GM18909 (cell line): ENCODE measurements at regions not wholly inside any gene's neighbourhood (a gene's known extent, or its start where the extent isn't known, plus 50 kb on each side); places are given as distances from the start of the nearest gene placed in this dataset.
"Not testable (repeated sequence)": the region's sequence is repeated elsewhere in the genome, so short reads cannot be mapped to it uniquely, and the experiment has no call there.

Experiments used
- ATAC-seq: cut with Tn5 transposase; IDR thresholded peaks from one replicate; pipeline ENCODE4 v1.9.1; 2021; ENCODE audit warnings: mild to moderate bottlenecking; ENCODE audit not compliant: unreplicated experiment, poor library complexity

DNA sequence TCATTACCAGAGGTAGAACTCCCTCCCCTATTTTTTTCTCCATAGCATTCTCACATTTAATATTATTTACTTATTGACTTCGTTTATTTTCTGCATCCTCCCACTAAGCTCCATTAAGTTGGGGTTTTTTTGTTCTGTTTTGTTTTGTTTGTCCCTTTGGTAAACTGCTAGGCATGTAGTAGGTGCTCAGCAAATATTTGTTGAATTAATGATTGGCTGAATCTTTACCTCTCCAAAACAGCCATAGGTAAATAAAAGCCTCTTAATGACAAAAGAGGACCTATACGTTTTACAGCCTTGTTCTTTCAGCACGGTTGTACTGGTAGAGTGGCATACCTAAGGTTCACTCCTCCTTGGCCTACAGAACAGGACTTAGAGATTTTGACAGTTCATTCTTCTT, 52.0 kb downstream of the PRORP start:
- ATAC-seq, result no peak

DNA sequence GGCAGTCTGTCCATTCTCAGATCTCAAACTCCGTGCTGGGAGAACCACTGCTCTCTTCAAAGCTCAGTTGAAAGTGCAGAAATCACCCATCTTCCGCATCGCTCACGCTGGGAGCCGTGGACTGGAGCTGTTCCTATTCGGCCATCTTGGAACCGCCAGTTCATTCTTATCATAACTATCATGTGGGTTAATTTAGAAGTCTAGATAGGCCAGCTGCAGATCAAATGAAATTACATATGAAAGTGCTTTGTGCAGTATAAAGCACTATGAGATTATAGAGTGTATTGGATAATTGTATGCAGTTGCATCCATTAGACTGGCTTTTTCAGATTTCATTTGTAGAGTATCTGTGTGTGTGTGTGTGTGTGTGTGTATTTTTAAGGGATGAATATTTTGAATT, 57.8 kb downstream of the PRORP start:
- ATAC-seq, result no peak

DNA sequence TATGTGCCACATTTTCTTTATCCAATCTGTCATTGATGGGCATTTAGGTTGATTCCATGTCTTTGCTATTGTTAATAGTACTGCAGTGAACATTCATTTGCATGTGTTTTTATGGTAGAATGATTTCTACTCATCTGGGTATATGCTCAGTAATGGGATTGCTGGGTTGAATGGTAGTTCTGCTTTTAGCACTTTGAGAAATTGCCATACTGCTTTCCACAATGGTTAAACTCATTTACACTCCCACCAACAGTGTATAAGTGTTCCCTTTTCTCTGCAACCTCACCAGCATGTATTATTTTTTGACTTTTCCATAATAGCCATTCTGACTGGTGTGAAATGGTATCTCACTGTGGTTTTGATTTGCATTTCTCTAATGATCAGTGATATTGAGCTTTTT, 62.5 kb downstream of the PRORP start:
- not testable (repeated sequence) for ATAC-seq

DNA sequence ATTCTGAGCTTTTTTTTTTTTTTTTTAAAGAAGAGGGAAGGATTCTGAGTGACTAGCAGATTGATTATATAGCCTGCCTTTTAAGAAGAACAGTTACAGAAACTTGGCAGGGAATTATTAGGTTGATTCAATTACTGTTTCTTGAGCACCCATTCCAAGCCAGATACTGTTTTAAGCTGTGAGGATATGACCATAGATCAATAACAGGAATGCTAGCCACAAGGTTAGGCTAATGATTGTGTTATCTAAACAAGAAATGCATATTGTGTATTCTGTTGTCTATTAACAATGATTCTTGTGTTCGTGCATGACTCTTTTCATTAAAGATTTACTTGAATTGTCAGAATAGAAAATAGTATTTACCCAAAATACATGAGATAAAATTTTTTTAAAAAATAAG, 67.1 kb downstream of the PRORP start:
- ATAC-seq, result no peak

DNA sequence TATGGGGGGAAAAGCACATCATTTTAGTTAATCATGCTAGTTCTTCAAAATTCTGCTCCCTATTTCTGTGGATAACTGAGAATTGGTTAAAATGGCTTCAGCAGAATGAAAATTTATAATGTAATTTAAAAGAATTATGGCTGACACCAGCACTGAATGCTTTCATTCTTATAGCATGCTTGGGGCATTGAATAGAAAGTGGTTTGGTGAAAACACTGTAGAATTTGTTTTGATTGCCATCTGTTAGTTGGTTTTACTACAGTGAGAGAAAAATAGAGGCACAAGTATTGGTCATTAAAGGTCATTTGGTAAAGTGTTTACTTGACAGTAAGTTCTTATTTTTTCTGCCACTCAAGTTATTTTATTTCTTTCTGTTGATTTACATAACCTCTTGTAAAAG, 70.8 kb downstream of the PRORP start:
- ATAC-seq, result no peak

DNA sequence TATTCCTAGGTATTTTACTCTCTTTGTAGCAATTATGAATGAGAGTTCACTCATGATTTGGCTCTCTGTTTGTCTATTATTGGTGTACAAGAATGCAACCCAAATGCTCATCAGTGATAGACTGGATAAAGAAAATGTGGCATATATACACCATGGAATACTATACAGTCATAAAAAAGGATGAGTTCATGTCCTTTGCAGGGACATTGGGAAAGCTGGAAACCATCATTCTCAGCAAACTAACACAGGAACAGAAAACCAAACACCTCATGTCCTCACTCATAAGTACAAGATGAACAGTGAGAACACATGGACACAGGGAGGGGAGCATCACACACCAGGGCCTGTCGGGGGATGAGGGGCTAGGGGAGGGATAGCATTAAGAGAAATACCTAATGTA, 71.8 kb downstream of the PRORP start:
- ATAC-seq, result not testable (repeated sequence)

DNA sequence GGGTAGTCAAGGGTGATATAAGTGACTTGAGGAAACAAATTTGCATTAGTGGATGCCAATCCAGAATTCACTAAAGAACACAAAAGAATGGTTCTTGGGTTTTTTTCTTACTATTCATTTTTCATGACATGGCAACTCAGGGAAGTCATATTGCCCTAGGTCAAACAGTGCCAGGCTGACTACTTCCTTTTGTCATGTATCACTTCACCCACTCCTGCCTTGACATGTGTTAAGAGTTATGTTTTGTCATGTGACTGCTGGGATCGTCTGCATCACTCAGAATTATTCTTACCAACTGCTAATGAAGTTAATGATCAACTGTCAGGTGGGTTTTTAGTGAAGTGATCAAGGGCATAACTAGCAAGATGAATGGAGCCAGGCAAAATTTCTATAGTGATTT, 74.2 kb downstream of the PRORP start:
- ATAC-seq, result peak; percentile 59

DNA sequence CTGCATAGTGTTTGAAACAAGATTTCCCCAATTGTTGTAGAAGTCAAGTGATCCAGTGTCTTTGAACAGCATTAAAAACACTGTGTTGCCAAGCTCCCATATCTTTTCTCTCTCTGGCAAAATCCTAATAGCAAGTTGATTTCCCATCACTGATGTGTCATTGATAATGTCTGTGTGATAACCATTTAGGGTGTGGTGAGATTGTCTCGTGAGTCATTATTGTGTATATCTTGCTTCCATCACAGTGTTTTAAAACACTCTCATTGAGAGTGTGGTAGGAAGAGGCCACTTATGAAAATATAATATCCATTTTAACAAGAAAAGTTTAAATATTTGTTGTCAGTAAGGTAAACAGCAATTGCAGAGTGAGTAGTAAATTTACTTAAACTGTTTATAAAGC, 74.7 kb downstream of the PRORP start:
- ATAC-seq, result no peak

DNA sequence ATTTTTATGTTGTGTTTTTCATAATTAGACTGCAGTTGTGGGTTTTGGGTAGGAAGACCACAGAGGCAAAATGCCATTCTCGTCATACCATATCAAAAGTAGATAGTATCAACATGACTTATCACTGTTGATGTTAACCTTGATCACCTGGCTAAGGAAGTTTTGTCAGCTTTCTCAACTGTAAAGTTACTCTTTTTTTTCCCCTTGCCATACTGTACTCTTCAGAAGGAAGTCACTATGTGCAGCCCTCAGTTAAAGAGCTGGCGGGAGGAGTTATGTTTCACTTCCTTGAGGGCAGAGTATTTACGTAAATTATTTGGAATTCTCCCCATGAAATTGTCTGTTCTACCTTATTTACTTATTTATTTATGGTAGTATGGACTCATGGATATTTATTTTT, 78.7 kb downstream of the PRORP start:
- ATAC-seq, result no peak

DNA sequence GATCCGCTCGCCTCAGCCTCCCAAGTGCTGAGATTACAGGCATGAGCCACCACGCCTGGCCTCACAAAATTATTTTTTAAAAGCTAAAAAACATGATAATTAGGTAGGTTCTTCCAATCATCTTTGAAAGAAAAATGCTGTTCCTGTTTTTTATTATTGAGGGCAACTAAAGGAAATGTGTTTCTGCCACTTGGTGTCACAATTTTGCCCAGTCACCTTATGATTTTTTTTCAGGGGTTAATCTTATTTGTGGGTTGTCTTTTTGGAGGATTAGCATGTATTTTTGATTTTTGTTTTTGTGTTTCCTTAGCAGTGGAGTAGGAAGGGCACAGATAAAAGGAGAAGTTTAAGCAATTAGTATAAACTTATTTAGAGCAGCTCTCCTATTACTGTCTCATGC, 79.8 kb downstream of the PRORP start:
- no peak for ATAC-seq

DNA sequence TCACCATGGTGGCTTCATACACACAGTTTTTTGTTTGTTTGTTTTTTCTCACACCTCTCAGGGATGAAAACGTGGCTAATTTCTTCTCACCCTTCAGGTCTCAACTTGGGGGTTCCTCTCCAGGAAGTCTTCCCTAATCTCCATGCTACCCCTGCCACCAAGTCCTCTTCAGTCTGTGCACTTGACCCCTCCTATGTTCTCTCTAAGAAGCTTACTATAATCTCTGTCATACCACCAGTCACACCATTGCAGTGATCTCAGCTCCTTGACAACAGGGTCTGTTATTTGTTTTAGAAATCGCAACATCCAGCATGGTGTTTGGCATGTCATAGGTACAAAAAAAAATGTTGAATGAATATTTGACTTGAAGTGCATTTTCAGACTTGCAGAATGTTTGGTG, 83.4 kb downstream of the PRORP start:
- no peak for ATAC-seq

DNA sequence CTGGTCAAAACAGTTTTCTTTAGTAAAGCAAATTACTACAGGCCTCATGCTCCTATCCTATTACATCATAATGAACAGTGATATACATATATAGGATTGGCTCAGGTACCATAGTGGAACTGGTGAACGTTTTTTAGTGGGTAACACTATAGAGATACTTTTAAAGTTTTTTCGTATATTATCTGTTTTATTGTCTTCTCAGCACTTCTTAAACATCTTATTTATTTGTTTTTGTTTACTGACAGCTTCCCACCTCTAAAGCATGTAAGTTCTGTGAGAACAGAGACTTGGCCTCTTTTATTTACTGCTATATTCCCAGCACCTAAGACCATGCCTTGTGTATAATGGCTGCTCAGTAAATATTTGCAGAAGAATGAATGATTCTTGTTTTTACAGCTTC, 81.1 kb upstream of the PSMA6 start:
- ATAC-seq, result no peak

DNA sequence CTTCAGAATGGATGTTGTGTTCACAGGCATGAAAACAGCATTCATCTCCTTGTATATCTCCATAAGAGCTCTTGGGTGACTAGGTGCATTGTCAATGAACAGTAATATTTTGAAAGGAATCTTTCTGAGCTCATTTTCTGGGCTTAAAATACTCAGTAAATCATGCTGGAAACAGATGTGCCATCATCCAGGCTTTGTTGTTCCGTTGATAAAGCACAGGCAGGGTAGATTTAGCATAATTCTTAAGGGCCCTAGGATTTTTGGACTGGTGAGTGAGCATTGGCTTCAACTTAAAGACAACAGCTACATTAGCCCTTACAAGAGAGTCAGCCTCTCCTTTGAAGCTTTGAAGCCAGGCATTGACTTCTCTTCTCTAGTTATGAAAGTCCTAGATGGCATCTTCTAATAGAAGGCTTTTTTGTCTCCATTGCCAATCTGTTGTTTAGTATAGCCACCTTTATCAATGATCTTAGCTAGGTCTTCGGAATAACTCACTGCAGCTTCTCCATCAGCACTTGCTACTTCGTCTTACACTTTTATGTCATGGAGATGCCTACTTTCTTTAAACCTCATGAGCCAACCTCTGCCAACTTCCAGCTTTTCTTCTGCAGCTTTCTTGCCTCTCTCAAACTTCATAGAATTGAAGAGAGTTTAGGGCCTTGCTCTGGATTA, 79.6 kb upstream of the PSMA6 start:
- no peak for ATAC-seq

DNA sequence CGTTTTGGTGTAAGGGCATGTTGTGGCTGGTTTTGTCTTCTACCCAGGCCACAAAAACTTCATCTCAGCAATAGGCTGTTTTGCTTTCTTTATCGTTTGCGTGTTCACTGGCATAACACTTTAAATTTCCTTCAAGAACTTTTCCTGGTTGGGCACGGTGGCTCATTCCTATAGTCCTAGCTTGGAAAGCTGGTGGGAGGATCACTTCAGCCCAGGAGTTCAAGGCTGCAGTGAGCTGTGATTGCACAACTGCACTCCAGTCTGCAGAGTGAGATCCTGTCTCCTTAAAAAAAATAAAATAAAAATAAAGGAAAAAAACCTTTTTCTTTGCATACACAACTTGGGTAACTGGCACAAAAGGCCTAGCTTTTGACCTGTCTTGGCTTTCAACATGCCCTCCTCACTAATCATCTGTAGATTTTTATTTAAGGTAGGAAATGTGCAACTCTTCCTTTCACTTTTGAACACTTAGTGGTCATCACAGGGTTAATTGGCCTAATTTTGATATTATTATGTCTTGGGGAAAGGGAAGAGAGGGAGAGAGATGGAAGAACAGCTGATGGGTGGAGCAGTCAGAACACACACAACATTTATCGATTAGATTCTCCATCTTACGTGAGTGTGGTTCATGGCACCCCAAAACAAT, 78.9 kb upstream of the PSMA6 start:
- no peak for ATAC-seq

DNA sequence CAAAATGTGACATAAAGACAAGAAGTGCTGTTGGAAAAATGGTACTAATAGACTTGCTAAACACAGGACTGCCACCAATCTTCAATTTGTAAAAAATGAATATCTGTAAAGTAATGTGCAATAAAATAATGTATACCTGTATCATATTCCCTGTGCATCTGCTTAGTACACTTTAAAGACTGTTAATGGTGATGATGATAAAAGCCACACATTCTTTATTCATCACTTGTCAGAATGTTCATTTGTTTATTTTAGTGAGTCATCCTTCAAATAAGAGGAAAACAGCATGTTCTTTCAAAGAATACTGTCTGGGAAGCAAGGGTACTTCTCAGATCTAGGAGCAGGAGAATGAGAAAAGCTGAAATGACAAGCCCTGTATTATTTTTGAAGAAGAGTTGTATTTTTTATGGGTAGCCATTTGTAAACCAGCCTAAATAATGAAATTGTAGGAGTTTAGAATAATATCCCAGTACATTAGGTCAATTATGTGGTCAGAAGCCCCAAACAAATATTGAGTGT, 78.3 kb upstream of the PSMA6 start:
- no peak for ATAC-seq

DNA sequence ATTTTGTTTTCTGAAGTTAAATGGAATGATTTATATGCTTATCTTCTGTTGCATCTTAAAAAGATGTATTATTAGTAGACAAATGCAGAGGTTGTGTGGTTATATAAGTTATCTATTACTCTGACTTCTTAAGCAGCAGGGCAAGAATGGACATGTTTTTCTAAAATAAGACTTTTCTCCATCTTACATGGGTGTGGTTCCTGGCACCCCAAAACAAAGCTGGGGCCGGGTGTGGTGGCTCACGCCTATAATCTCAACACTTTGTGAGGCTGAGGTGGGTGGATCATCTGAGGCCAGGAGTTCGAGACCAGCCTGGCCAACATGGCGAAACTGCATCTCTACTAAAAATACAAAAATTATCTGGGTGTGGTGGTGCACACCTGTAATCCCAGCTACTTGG, 77.8 kb upstream of the PSMA6 start:
- ATAC-seq, result not testable (repeated sequence)

DNA sequence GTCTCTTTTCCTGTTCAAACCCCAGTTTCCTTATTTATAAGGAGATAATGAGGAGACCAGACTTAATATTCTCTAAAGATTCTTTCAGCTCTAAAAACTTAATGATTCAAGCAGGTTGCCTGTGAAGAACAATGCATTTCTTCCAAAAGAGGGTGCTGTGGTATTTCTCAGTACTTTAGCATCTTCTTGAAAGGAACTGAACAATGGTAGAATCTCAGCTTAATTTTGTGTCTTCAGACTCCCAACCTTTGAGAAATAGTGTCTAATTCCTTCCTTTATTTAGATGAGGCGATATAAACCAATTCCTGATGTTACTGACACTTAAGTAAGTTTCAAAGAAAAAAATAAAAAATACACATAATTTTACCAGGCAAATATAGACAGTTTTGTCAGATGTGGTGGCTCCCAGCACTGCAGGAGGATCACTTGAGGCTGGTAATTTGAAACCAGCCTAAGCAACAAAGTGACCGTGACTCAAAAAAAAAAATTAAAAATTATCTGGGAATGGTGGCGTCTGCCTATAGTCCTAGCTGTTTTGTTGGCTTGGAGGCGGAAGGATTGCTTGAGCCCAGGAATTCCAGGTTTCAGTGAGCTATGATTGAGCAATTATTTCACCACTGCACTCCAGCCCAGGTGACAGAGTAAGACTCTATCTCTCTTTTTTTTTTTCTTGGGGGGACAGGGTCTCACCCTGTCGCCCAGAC, 76.9 kb upstream of the PSMA6 start:
- ATAC-seq, result no peak

DNA sequence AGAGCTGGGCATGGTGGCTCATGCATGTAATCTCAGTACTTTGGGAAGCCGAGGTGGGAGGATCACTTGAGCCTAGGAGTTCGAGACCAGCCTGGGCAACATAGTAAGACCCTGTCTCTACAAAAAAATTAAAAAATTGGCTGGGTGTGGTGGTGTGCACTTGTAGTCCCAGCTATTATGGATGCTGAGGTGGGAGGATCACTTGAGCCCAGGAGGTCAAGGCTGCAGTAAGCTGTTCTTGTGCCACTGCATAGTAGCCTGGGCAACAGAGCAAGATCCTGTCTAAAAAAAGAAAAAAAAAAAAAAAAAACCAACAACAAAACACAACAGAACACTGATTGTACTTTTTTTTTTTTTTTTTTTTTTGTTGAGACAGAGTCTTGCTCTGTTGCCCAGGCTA, 74.0 kb upstream of the PSMA6 start:
- not testable (repeated sequence) for ATAC-seq

DNA sequence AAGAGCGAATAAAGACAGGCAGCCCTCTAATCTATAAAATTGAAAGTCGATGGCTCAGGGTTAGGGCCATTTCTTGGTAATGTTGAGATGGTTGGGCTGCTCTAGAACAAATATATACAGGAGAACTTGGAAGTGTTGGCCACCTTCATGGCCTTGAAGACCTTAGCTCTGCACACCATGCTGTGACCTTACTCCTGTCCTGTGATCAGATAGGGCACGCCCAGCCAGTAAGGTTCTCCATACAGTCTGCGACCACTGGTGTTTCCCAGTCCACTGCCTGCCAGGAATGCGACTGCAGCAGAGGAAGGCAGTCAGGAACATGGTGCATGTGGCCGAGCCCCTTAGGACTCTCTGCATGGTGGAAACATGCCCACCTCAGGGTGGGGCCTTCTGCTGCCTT, 73.2 kb upstream of the PSMA6 start:
- ATAC-seq, result no peak

DNA sequence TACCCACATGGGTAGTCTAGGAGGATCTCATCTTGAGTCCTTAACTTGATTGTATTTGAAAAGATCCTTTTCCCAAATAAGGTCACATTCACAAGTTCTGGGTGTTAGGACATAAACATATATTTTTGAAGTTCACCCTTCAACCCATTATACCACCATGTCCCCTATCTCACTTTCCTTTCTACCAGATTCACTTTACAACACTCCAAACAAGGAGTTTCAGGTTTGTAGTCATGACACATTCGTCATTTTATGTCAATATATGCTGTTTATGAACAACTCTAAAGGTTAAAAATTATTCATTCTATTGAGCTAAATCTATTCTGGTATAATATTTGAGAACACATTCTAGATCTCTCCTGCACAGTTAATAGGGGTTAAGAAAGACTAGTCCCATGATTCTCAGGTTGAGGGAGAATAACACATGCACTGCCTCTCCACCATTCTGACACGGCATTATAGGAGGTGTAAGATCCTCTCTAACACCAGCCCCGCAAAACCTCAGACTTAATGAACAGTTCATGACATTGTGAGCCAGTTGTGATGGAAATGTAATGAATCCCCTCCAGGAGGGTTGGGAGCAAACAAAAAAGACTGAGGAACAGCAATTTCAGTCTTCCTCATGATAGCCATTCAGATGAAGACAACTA, 72.0 kb upstream of the PSMA6 start:
- ATAC-seq, result no peak

DNA sequence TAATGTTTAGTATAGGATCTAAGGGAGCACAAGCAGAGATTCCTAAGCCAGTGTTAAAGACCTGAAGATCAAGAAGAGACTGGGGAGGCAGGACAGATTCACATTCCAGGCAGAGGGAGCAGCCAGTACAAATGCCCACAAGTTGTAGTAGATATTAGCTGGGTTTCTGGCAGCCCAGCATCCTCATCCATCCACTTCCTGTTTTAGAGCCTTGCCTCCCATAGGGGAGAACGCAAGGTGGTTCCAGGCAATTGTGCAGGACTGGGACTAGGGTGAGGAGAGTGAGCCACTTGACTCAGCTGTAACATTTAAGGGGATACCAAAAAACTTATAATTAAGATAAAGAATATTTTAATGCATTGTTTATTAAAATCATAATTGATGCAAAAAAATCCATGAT, 71.3 kb upstream of the PSMA6 start:
- ATAC-seq, result no peak
